ENCODE measurements at regions not wholly inside any gene's neighbourhood (a gene's known extent, or its start where the extent isn't known, plus 50 kb on each side); places are given as distances from the start of the nearest gene placed in this dataset.

DNA sequence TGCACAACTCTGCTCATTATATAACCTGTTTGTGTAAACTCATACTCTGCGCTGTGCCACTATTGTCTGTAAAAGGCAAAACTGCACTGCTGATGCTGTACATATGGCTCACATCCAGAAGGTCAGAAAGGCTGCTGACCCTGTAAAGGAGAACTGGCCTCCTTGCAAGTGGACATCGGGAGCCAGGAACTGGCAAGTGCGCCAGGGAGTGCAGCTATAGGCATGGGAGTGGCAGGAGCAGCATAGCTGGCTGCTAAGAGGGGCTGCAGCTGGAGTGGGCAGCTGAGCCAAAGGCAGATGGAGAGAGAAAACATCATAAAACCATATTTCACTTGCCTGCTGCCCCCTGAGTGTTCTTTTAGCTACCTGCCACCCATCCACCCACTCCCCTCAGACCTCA lies 2183.4 kb upstream of the ACO1 start:
- H3K4me1 ChIP-seq = no peaks in the 10 kb centered on the region
- no peaks in the 10 kb centered on the region for H3K9me3 ChIP-seq
- no peak for DNase-seq
- 85 to 92% methylated on average over 3 of the region's 3 CpGs for WGBS, 2 donors
- intact Hi-C loops (cut with DNase I) = no loop called here
- H3K4me3 ChIP-seq = no peak overlapping the region
- H3K27ac ChIP-seq = no peak overlapping the region
- TF ChIP-seq POLR2AphosphoS5 (IDR thresholded peaks at IDR 0.05) (no peak), CTCF (IDR thresholded peaks at IDR 0.05) (no peak), POLR2A (IDR thresholded peaks at IDR 0.05) (no peak), EP300 (IDR thresholded peaks at IDR 0.05) (no peak)
- no peaks in the 10 kb centered on the region for H3K27me3 ChIP-seq
- H3K36me3 ChIP-seq = no peaks in the 10 kb centered on the region

DNA sequence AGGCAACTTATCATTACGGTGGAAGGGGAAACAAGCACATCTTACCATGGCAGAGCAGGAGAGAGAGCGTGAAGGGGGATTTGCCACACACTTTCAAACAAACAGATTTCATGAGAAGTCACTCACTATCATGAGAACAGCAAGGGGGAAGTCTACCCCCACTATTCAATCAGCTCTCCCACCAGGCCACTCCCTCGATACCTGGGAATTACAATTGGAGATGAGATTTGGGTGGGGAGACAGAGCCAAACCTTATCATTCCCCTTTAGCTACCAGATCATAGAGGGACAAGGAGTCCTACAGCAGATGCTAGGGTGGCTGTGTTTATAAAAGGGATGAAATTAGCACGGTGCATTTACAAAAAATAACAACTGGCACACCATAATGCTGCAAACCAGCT lies 2149.4 kb upstream of the ACO1 start:
- H3K4me1 ChIP-seq = no peaks in the 10 kb centered on the region
- no peak for DNase-seq
- H3K36me3 ChIP-seq = no peaks in the 10 kb centered on the region
- WGBS, 2 donors = 74% methylated on average over 4 of the region's 4 CpGs
- H3K27me3 ChIP-seq = no peaks in the 10 kb centered on the region
- no peak overlapping the region for H3K4me3 ChIP-seq
- no peak overlapping the region for H3K27ac ChIP-seq
- TF ChIP-seq CTCF (IDR thresholded peaks at IDR 0.05) (no peak), POLR2AphosphoS5 (IDR thresholded peaks at IDR 0.05) (no peak), EP300 (IDR thresholded peaks at IDR 0.05) (no peak), POLR2A (IDR thresholded peaks at IDR 0.05) (no peak)
- no peaks in the 10 kb centered on the region for H3K9me3 ChIP-seq
- intact Hi-C loops (cut with DNase I) = no loop called here

GRCh38 chr9:30235564-30235963 lies 2148.9 kb upstream of the ACO1 start:
- H3K27me3 ChIP-seq = no peaks in the 10 kb centered on the region
- TF ChIP-seq EP300 (IDR thresholded peaks at IDR 0.05) (no peak), POLR2A (IDR thresholded peaks at IDR 0.05) (no peak), CTCF (IDR thresholded peaks at IDR 0.05) (no peak), POLR2AphosphoS5 (IDR thresholded peaks at IDR 0.05) (no peak)
- intact Hi-C loops (cut with DNase I) = no loop called here
- WGBS, 2 donors = 62 to 73% methylated on average over 2 of the region's 2 CpGs
- no peaks in the 10 kb centered on the region for H3K9me3 ChIP-seq
- DNase-seq = no peak
- H3K27ac ChIP-seq = no peak overlapping the region
- H3K36me3 ChIP-seq = no peaks in the 10 kb centered on the region
- H3K4me3 ChIP-seq = no peak overlapping the region
- H3K4me1 ChIP-seq = no peaks in the 10 kb centered on the region

- intact Hi-C loops (cut with DNase I) = no loop called here
These were observed 2144.6 kb upstream of the ACO1 start for GRCh38 chr9:30239878-30240277.

More at GRCh38 chr9:30239878-30240277, 2144.6 kb upstream of the ACO1 start:
- no peaks in the 10 kb centered on the region for H3K36me3 ChIP-seq
- H3K4me3 ChIP-seq = no peak overlapping the region
- no peak for DNase-seq
- no peaks in the 10 kb centered on the region for H3K27me3 ChIP-seq
- H3K4me1 ChIP-seq = no peaks in the 10 kb centered on the region
- 53 to 61% methylated on average over 2 of the region's 2 CpGs for WGBS, 2 donors
- TF ChIP-seq POLR2AphosphoS5 (IDR thresholded peaks at IDR 0.05) (no peak), EP300 (IDR thresholded peaks at IDR 0.05) (no peak), POLR2A (IDR thresholded peaks at IDR 0.05) (no peak), CTCF (IDR thresholded peaks at IDR 0.05) (no peak)
- H3K9me3 ChIP-seq = no peaks in the 10 kb centered on the region
- H3K27ac ChIP-seq = no peak overlapping the region

All from sigmoid colon (tissue), 6 donors.